Myocyte (in vitro differentiated cells): ENCODE measurements at regions not wholly inside any gene's neighbourhood (a gene's known extent, or its start where the extent isn't known, plus 50 kb on each side); places are given as distances from the start of the nearest gene placed in this dataset.

Experiments
- DNase-seq: peaks from one replicate; pipeline ENCODE4 v3.0.0-alpha.2; 2012; ENCODE audit warnings: low read depth

- DNase-seq, result no peak
Observed at GRCh38 chr6:113432521-113433334, 424.4 kb upstream of the MARCKS start.

- DNase-seq, result no peak
Observed at GRCh38 chr6:113433335-113433991, 423.7 kb upstream of the MARCKS start.

GRCh38 chr6:113434641-113435040 lies 422.5 kb upstream of the MARCKS start:
- DNase-seq, result no peak

- no peak for DNase-seq
Observed at GRCh38 chr6:113437566-113437965, 419.6 kb upstream of the MARCKS start.

GRCh38 chr6:113439866-113440265 lies 417.3 kb upstream of the MARCKS start:
- no peak for DNase-seq

- no peak for DNase-seq
Observed at GRCh38 chr6:113442040-113442439, 415.1 kb upstream of the MARCKS start.

- DNase-seq, result no peak
Observed at GRCh38 chr6:113445201-113445600, 411.9 kb upstream of the MARCKS start.

- DNase-seq, result peak; percentile 51
Observed at GRCh38 chr6:113447088-113447831, 409.9 kb upstream of the MARCKS start.

- no peak for DNase-seq
Observed at GRCh38 chr6:113449051-113449450, 408.1 kb upstream of the MARCKS start.

GRCh38 chr6:113450061-113450465 lies 407.1 kb upstream of the MARCKS start:
- no peak for DNase-seq

- no peak for DNase-seq
Observed at GRCh38 chr6:113451049-113451448, 406.1 kb upstream of the MARCKS start.

- peak; percentile 86 for DNase-seq
Observed at GRCh38 chr6:113457198-113457597, 399.9 kb upstream of the MARCKS start.

- no peak for DNase-seq
Observed at GRCh38 chr6:113457751-113458150, 399.4 kb upstream of the MARCKS start.

GRCh38 chr6:113458368-113459010 lies 398.7 kb upstream of the MARCKS start:
- no peak for DNase-seq

GRCh38 chr6:113461153-113461932 lies 395.8 kb upstream of the MARCKS start:
- DNase-seq, result no peak

GRCh38 chr6:113464536-113464935 lies 392.6 kb upstream of the MARCKS start:
- DNase-seq, result no peak

GRCh38 chr6:113464960-113465359 lies 392.2 kb upstream of the MARCKS start:
- DNase-seq, result peak; percentile 35

- DNase-seq, result no peak
Observed at GRCh38 chr6:113466526-113466925, 390.6 kb upstream of the MARCKS start.

GRCh38 chr6:113475392-113475791 lies 381.8 kb upstream of the MARCKS start:
- peak; percentile 16 for DNase-seq

- DNase-seq, result peak; percentile 41
Observed at GRCh38 chr6:113476937-113477839, 380.0 kb upstream of the MARCKS start.
